GM23338 (cell line): ENCODE measurements at regions not wholly inside any gene's neighbourhood (a gene's known extent, or its start where the extent isn't known, plus 50 kb on each side); places are given as distances from the start of the nearest gene placed in this dataset.

Experiments used
- ATAC-seq: fragments of 200-7000 bp; cut with Tn5 transposase; 3 replicates; pipeline ENCODE4 v1.9.1; 2020
- DNase-seq: peaks from one replicate; pipeline ENCODE4 v3.0.0-alpha.2; 2015; ENCODE audit warnings: low spot score
- H2AFZ ChIP-seq: fragments of 200-600 bp; sonication (generic); 2 replicates; pipeline ENCODE4 v1.8.0; 2016; ENCODE audit warnings: antibody characterized with exemption, mild to moderate bottlenecking, moderate library complexity
- H3F3A ChIP-seq: fragments of 200-600 bp; sonication (generic); replicated peaks from 2 replicates; pipeline ENCODE4 v1.8.0; 2017; ENCODE audit warnings: antibody characterized with exemption, mixed run types, low read depth
- H3K27ac ChIP-seq: fragments of 200-600 bp; sonication (generic); 2 replicates; pipeline ENCODE4 v1.6.1; 2016; ENCODE audit warnings: low read depth
- H3K27me3 ChIP-seq: fragments of 200-600 bp; sonication (generic); 2 replicates; pipeline ENCODE4 v1.8.0; 2016; ENCODE audit warnings: mild to moderate bottlenecking, mixed run types, moderate library complexity; ENCODE audit not compliant: insufficient read depth
- H3K36me3 ChIP-seq: fragments of 200-600 bp; sonication (generic); 2 replicates; pipeline ENCODE4 v1.8.0; 2016; ENCODE audit warnings: mild to moderate bottlenecking; ENCODE audit not compliant: insufficient read depth
- H3K4me1 ChIP-seq: fragments of 200-600 bp; sonication (generic); 2 replicates; pipeline ENCODE4 v1.8.0; 2016; ENCODE audit warnings: mild to moderate bottlenecking, moderate library complexity; ENCODE audit not compliant: insufficient read depth
- H3K4me2 ChIP-seq: fragments of 200-600 bp; sonication (generic); 2 replicates; pipeline ENCODE4 v1.7.1; 2017; ENCODE audit warnings: mixed run types
- H3K4me3 ChIP-seq: fragments of 200-600 bp; sonication (generic); 2 replicates; pipeline ENCODE4 v1.6.1; 2016; ENCODE audit warnings: mixed run types
- H3K79me2 ChIP-seq: fragments of 200-600 bp; sonication (generic); replicated peaks from 2 replicates; pipeline ENCODE4 v1.8.0; 2017; ENCODE audit warnings: mild to moderate bottlenecking; ENCODE audit not compliant: insufficient read depth
- H3K9me2 ChIP-seq: fragments of 200-600 bp; sonication (generic); 2 replicates; pipeline ENCODE4 v1.8.0; 2017; ENCODE audit not compliant: insufficient read depth
- H4K20me1 ChIP-seq: fragments of 200-600 bp; sonication (generic); replicated peaks from 2 replicates; pipeline ENCODE4 v1.8.0; 2017; ENCODE audit warnings: mild to moderate bottlenecking; ENCODE audit not compliant: insufficient read depth
- H3K27ac Mint-ChIP-seq: 2 replicates; pipeline ENCODE4 v1.8.0; 2020; ENCODE audit warnings: inconsistent platforms, mild to moderate bottlenecking, moderate library complexity, mixed read lengths
- H3K27me3 Mint-ChIP-seq: 3 replicates; pipeline ENCODE4 v1.8.0; 2022; ENCODE audit warnings: low read depth, mild to moderate bottlenecking, moderate library complexity, mixed read lengths, inconsistent platforms; ENCODE audit not compliant: insufficient read depth, poor library complexity
- H3K36me3 Mint-ChIP-seq: 3 replicates; pipeline ENCODE4 v1.8.0; 2021; ENCODE audit warnings: low read depth, mild to moderate bottlenecking, inconsistent platforms, moderate library complexity, mixed read lengths
- H3K4me1 Mint-ChIP-seq: 3 replicates; pipeline ENCODE4 v1.8.0; 2020; ENCODE audit warnings: mild to moderate bottlenecking, inconsistent platforms, mixed read lengths
- H3K4me3 Mint-ChIP-seq: 3 replicates; pipeline ENCODE4 v1.8.0; 2021; ENCODE audit warnings: moderate library complexity, mild to moderate bottlenecking, inconsistent platforms, mixed read lengths
- H3K9me3 Mint-ChIP-seq: 3 replicates; pipeline ENCODE4 v1.8.0; 2020; ENCODE audit warnings: moderate library complexity, mild to moderate bottlenecking, inconsistent platforms, mixed read lengths
- CREB1 ChIP-seq: fragments of 250-450 bp; sonication (Bioruptor Pico); IDR thresholded peaks from 2 replicates; pipeline ENCODE4 v1.5.0; 2020; ENCODE audit warnings: low read depth, mild to moderate bottlenecking, moderate library complexity
- EZH2phosphoT487 ChIP-seq: fragments of 200-600 bp; sonication (generic); IDR thresholded peaks from one replicate; pipeline ENCODE4 v1.8.1; 2018; ENCODE audit warnings: antibody characterized with exemption; ENCODE audit not compliant: unreplicated experiment
- JUNB ChIP-seq: IDR thresholded peaks from one replicate; pipeline ENCODE4 v1.6.1; 2016; ENCODE audit warnings: antibody characterized with exemption; ENCODE audit not compliant: unreplicated experiment
- NANOG ChIP-seq: IDR thresholded peaks from 2 replicates; pipeline ENCODE4 v1.6.1; 2016; ENCODE audit warnings: antibody characterized with exemption, borderline replicate concordance
- STAT1 ChIP-seq: IDR thresholded peaks from one replicate; pipeline ENCODE4 v1.6.1; 2016; ENCODE audit warnings: antibody characterized with exemption; ENCODE audit not compliant: unreplicated experiment
- ZNF114 ChIP-seq: fragments of 250-450 bp; sonication (Bioruptor Pico); IDR thresholded peaks from 2 replicates; pipeline ENCODE4 v1.5.0; 2020; ENCODE audit warnings: mild to moderate bottlenecking, moderate library complexity
- ZNF331 ChIP-seq: fragments of 250-450 bp; sonication (Bioruptor Pico); IDR thresholded peaks from 2 replicates; pipeline ENCODE4 v1.5.0; 2020; ENCODE audit warnings: low read depth, mild to moderate bottlenecking, moderate library complexity
- TF ChIP-seq, protein P1 (sequence below), 2 experiments: fragments of 200-600 bp in 1 of 2; sonication (generic) in 1 of 2; conservative IDR thresholded peaks; 2 replicates each; pipeline versions ENCODE4 v1.5.1 to v1.6.1; 2016 to 2017; ENCODE audit warnings: antibody characterized with exemption in 2 of 2, low read depth in 2 of 2, mild to moderate bottlenecking in 2 of 2, moderate library complexity in 1 of 2
- TF ChIP-seq, protein P2 (sequence below): IDR thresholded peaks from 2 replicates; pipeline ENCODE4 v1.6.1; 2016; ENCODE audit warnings: antibody characterized with exemption

DNA sequence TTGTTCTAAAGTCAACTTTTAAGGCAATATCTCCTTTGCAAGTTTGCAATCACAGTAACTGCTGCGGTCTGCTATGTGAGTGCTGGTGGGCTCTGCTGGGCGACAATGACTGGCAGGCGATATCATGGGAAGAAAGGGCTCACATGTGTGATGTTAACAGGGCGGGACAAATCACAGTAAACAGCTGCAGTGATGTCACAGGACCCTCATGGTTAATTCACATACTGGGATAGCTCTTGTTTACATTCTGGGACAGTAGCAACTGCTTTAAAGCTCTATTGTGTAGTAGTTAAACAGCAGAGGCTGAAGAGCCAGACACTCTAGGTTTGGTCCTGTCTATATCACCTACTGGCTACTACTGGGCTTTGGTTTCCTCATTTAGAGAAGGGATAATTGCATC is 257.2 kb upstream of the ASIC2 start (continued):
- TF ChIP-seq, protein P1, sequence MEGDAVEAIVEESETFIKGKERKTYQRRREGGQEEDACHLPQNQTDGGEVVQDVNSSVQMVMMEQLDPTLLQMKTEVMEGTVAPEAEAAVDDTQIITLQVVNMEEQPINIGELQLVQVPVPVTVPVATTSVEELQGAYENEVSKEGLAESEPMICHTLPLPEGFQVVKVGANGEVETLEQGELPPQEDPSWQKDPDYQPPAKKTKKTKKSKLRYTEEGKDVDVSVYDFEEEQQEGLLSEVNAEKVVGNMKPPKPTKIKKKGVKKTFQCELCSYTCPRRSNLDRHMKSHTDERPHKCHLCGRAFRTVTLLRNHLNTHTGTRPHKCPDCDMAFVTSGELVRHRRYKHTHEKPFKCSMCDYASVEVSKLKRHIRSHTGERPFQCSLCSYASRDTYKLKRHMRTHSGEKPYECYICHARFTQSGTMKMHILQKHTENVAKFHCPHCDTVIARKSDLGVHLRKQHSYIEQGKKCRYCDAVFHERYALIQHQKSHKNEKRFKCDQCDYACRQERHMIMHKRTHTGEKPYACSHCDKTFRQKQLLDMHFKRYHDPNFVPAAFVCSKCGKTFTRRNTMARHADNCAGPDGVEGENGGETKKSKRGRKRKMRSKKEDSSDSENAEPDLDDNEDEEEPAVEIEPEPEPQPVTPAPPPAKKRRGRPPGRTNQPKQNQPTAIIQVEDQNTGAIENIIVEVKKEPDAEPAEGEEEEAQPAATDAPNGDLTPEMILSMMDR (conservative IDR thresholded peaks at IDR 0.05; ENCODE audit: low read depth in 2 of 2): no peak
- TF ChIP-seq ZNF114 (no peak), NANOG (no peak), EZH2phosphoT487 (no peak), ZNF331 (CRISPR knock-in tag) (no peak), STAT1 (no peak)
- TF ChIP-seq, protein P2, sequence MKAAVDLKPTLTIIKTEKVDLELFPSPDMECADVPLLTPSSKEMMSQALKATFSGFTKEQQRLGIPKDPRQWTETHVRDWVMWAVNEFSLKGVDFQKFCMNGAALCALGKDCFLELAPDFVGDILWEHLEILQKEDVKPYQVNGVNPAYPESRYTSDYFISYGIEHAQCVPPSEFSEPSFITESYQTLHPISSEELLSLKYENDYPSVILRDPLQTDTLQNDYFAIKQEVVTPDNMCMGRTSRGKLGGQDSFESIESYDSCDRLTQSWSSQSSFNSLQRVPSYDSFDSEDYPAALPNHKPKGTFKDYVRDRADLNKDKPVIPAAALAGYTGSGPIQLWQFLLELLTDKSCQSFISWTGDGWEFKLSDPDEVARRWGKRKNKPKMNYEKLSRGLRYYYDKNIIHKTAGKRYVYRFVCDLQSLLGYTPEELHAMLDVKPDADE: no peak

DNA sequence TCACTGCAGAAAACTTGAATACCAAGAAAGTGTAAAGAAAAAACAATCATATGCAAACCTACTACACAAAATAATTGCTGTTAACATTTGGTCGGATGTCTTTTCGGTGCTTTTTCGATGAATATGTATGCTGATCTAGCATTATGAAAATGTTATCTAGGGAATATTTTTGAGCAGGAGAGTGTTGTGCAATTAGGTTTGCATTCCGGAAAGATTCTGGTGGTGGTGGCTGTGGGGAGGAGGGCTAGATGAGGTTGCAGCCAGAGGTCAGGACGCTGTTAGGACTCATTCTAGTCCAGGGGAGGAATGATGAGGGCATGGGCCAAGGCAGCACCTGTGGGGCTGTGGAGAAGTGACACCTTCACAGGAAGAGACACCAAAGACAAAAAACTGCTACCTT is 258.0 kb upstream of the ASIC2 start:
- no peak overlapping the region for H2AFZ ChIP-seq
- 0 out of 2 replicates have a peak, but pooled peaks cover 6% of the 10 kb centered on the region for H3K9me2 ChIP-seq
- no peaks in the 10 kb centered on the region for H3K36me3 Mint-ChIP-seq
- no peak overlapping the region for H3K4me3 Mint-ChIP-seq
- H3K27ac Mint-ChIP-seq: no peak overlapping the region
- no peak for DNase-seq
- 0 out of 2 replicates have a peak, but pooled peaks cover 5% of the 10 kb centered on the region for H3K4me1 ChIP-seq
- H3K36me3 ChIP-seq: no peaks in the 10 kb centered on the region
- H3K4me1 Mint-ChIP-seq: peaks cover 11% of the 10 kb centered on the region
- ATAC-seq: no peak
- no peaks in the 10 kb centered on the region for H3K79me2 ChIP-seq
- H3K27ac ChIP-seq: no peak overlapping the region
- H3K27me3 Mint-ChIP-seq: peaks cover 2% of the 10 kb centered on the region
- H3F3A ChIP-seq: no peaks in the 10 kb centered on the region
- no peaks in the 10 kb centered on the region for H3K27me3 ChIP-seq
- H3K9me3 Mint-ChIP-seq: no peaks in the 10 kb centered on the region
- no peak overlapping the region for H3K4me3 ChIP-seq
- TF ChIP-seq, protein P1 (conservative IDR thresholded peaks at IDR 0.05; ENCODE audit: low read depth in 2 of 2): no peak
- TF ChIP-seq, protein P2: no peak
- TF ChIP-seq JUNB: no peak
- no peak for TF ChIP-seq CREB1 (CRISPR knock-in tag)
- H4K20me1 ChIP-seq: no peaks in the 10 kb centered on the region
- no peak overlapping the region for H3K4me2 ChIP-seq
